CD4-positive, alpha-beta memory T cell (primary cell): ENCODE measurements at regions not wholly inside any gene's neighbourhood (a gene's known extent, or its start where the extent isn't known, plus 50 kb on each side); places are given as distances from the start of the nearest gene placed in this dataset.

ENCODE experiments used
- CTCF ChIA-PET: fragments of 350-600 bp; sonication (Branson Sonifier 250); formaldehyde crosslinking; loops from one replicate; lab custom pipeline; 2021; ENCODE audit warnings: inconsistent platforms; ENCODE audit not compliant: partially characterized antibody; lab: Charles Lee
- POLR2A ChIA-PET: fragments of 350-600 bp; sonication (Branson Sonifier 250); formaldehyde crosslinking; loops from one replicate; lab custom pipeline; 2021; ENCODE audit not compliant: partially characterized antibody; lab: Charles Lee
- DNase-seq, 5 donors: peaks; one replicate each; pipeline versions ENCODE4 v3.0.0 to v3.0.0-alpha.2; 2020 to 2022; ENCODE audit warnings: mixed read lengths in 1 of 5
- H3K27ac ChIP-seq: one replicate; pipeline ENCODE4 v1.7.0; 2013; ENCODE audit warnings: low read depth, low read length
- H3K27me3 ChIP-seq: 2 replicates; pipeline ENCODE4 v1.7.0; 2013; ENCODE audit warnings: mild to moderate bottlenecking, low read length, moderate library complexity; ENCODE audit not compliant: insufficient read depth
- H3K36me3 ChIP-seq: 2 replicates; pipeline ENCODE4 v1.7.0; 2013; ENCODE audit warnings: mild to moderate bottlenecking, low read length, moderate library complexity; ENCODE audit not compliant: insufficient read depth
- H3K4me1 ChIP-seq: 2 replicates; pipeline ENCODE4 v1.7.0; 2013; ENCODE audit warnings: mild to moderate bottlenecking, low read length, moderate library complexity; ENCODE audit not compliant: insufficient read depth
- H3K4me3 ChIP-seq, 2 donors: one replicate each; pipeline ENCODE4 v1.7.0; 2013; ENCODE audit warnings: low read length in 2 of 2, mild to moderate bottlenecking in 1 of 2
- H3K9me3 ChIP-seq, 2 donors: one replicate each; pipeline ENCODE4 v1.7.0; 2013; ENCODE audit warnings: low read length in 2 of 2, control low read depth in 1 of 2; ENCODE audit not compliant: control insufficient read depth in 1 of 2
- H3K27ac Mint-ChIP-seq, 7 donors: one replicate each; pipeline ENCODE4 v1.8.0; 2020 to 2021; ENCODE audit warnings: mixed read lengths in 7 of 7, mild to moderate bottlenecking in 6 of 7, inconsistent platforms in 3 of 7, moderate library complexity in 3 of 7
- H3K27me3 Mint-ChIP-seq, 2 donors: one replicate each; pipeline ENCODE4 v1.8.0; 2020 to 2021; ENCODE audit warnings: mixed read lengths in 2 of 2
- H3K36me3 Mint-ChIP-seq, 2 donors: one replicate each; pipeline ENCODE4 v1.8.0; 2020 to 2021; ENCODE audit warnings: mixed read lengths in 2 of 2, inconsistent platforms in 1 of 2, mild to moderate bottlenecking in 1 of 2
- H3K4me1 Mint-ChIP-seq, 4 donors: one replicate each; pipeline ENCODE4 v1.8.0; 2020 to 2021; ENCODE audit warnings: mixed read lengths in 4 of 4, mild to moderate bottlenecking in 1 of 4
- H3K4me3 Mint-ChIP-seq, 8 donors: one replicate each; pipeline ENCODE4 v1.8.0; 2020 to 2021; ENCODE audit warnings: mixed read lengths in 8 of 8, mild to moderate bottlenecking in 7 of 8, moderate library complexity in 6 of 8, inconsistent platforms in 3 of 8
- H3K9me3 Mint-ChIP-seq, 8 donors: one replicate each; pipeline ENCODE4 v1.8.0; 2020 to 2021; ENCODE audit warnings: mixed read lengths in 8 of 8, mild to moderate bottlenecking in 5 of 8, inconsistent platforms in 3 of 8, moderate library complexity in 1 of 8
- intact Hi-C: fragments of 100-400 bp; cut with micrococcal nuclease; formaldehyde crosslinking; loops from one replicate; pipeline ENCODE4 v1.15.1; 2023

- H3K27me3 ChIP-seq = no peaks in the 10 kb centered on the region
- no peak for DNase-seq
- ChIA-PET POLR2A (no interaction called here), CTCF (no interaction called here)
- H3K36me3 ChIP-seq = no peaks in the 10 kb centered on the region
- H3K4me1 Mint-ChIP-seq = no peaks in the 10 kb centered on the region
- peaks cover 0 to 6% (median 2%) of the 10 kb centered on the region in 8 donors for H3K9me3 Mint-ChIP-seq
- no peak overlapping the region for H3K4me3 Mint-ChIP-seq
- no peak overlapping the region for H3K4me3 ChIP-seq
- H3K27ac ChIP-seq = no peak overlapping the region
- no peaks in the 10 kb centered on the region for H3K9me3 ChIP-seq
- no peaks in the 10 kb centered on the region for H3K36me3 Mint-ChIP-seq
- no peaks in the 10 kb centered on the region for H3K27me3 Mint-ChIP-seq
- H3K4me1 ChIP-seq = no peaks in the 10 kb centered on the region
- no peak overlapping the region for H3K27ac Mint-ChIP-seq
- intact Hi-C loops = no loop called here
These were observed 306.6 kb downstream of the SLC6A15 start for GRCh38 chr12:84605983-84606382.

- no peak overlapping the region for H3K4me3 Mint-ChIP-seq
- Histone ChIP-seq H3K4me1 (no peaks in the 10 kb centered on the region), H3K4me3 (no peak overlapping the region), H3K9me3 (no peaks in the 10 kb centered on the region), H3K27me3 (no peaks in the 10 kb centered on the region), H3K36me3 (no peaks in the 10 kb centered on the region), H3K27ac (no peak overlapping the region)
- peaks cover 0 to 4% (median 2%) of the 10 kb centered on the region in 8 donors for H3K9me3 Mint-ChIP-seq
- no peak overlapping the region for H3K27ac Mint-ChIP-seq
- DNase-seq = no peak
- no peaks in the 10 kb centered on the region for H3K36me3 Mint-ChIP-seq
- intact Hi-C loops = no loop called here
- no peaks in the 10 kb centered on the region for H3K27me3 Mint-ChIP-seq
- no peaks in the 10 kb centered on the region for H3K4me1 Mint-ChIP-seq
- POLR2A ChIA-PET = no interaction called here
- CTCF ChIA-PET = no interaction called here
These were observed 308.0 kb downstream of the SLC6A15 start for GRCh38 chr12:84604551-84604950.

- no peaks in the 10 kb centered on the region for H3K27me3 ChIP-seq
- DNase-seq = no peak
- ChIA-PET POLR2A (no interaction called here), CTCF (no interaction called here)
- Mint-ChIP-seq H3K4me1 (no peaks in the 10 kb centered on the region), H3K27ac (no peak overlapping the region), H3K9me3 (peaks cover 0 to 4% (median 2%) of the 10 kb centered on the region in 8 donors), H3K36me3 (no peaks in the 10 kb centered on the region), H3K4me3 (no peak overlapping the region), H3K27me3 (no peaks in the 10 kb centered on the region)
- no peak overlapping the region for H3K4me3 ChIP-seq
- H3K4me1 ChIP-seq = no peaks in the 10 kb centered on the region
- intact Hi-C loops = no loop called here
- H3K9me3 ChIP-seq = no peaks in the 10 kb centered on the region
- no peaks in the 10 kb centered on the region for H3K36me3 ChIP-seq
- no peak overlapping the region for H3K27ac ChIP-seq
These were observed 308.9 kb downstream of the SLC6A15 start for GRCh38 chr12:84603484-84604248.

- Histone ChIP-seq H3K4me3 (no peak overlapping the region), H3K27me3 (no peaks in the 10 kb centered on the region), H3K27ac (no peak overlapping the region), H3K9me3 (no peaks in the 10 kb centered on the region), H3K4me1 (no peaks in the 10 kb centered on the region), H3K36me3 (no peaks in the 10 kb centered on the region)
- Mint-ChIP-seq H3K27ac (no peak overlapping the region), H3K27me3 (no peaks in the 10 kb centered on the region), H3K4me3 (no peak overlapping the region), H3K9me3 (peaks cover 0 to 4% (median 2%) of the 10 kb centered on the region in 8 donors), H3K4me1 (no peaks in the 10 kb centered on the region), H3K36me3 (no peaks in the 10 kb centered on the region)
- DNase-seq = no peak
- ChIA-PET POLR2A (no interaction called here), CTCF (no interaction called here)
- intact Hi-C loops = no loop called here
These were observed 311.1 kb downstream of the SLC6A15 start for GRCh38 chr12:84601483-84601882.

GRCh38 chr12:84599539-84599938 lies 313.1 kb downstream of the SLC6A15 start:
- ChIA-PET CTCF (no interaction called here), POLR2A (no interaction called here)
- H3K27me3 ChIP-seq = no peaks in the 10 kb centered on the region
- no peaks in the 10 kb centered on the region for H3K4me1 Mint-ChIP-seq
- H3K4me3 ChIP-seq = no peak overlapping the region
- no peaks in the 10 kb centered on the region for H3K36me3 Mint-ChIP-seq
- no peaks in the 10 kb centered on the region for H3K4me1 ChIP-seq
- no peak overlapping the region for H3K4me3 Mint-ChIP-seq
- no peaks in the 10 kb centered on the region for H3K9me3 ChIP-seq
- intact Hi-C loops = no loop called here
- no peaks in the 10 kb centered on the region for H3K36me3 ChIP-seq
- DNase-seq = no peak
- peaks cover 0 to 4% (median 2%) of the 10 kb centered on the region in 8 donors for H3K9me3 Mint-ChIP-seq
- no peaks in the 10 kb centered on the region for H3K27me3 Mint-ChIP-seq
- H3K27ac Mint-ChIP-seq = no peak overlapping the region
- no peak overlapping the region for H3K27ac ChIP-seq

GRCh38 chr12:84596266-84596665 lies 316.3 kb downstream of the SLC6A15 start:
- H3K4me1 Mint-ChIP-seq = no peaks in the 10 kb centered on the region
- CTCF ChIA-PET = no interaction called here

GRCh38 chr12:84594157-84594556 lies 318.4 kb downstream of the SLC6A15 start:
- Histone ChIP-seq H3K27ac (no peak overlapping the region), H3K27me3 (no peaks in the 10 kb centered on the region), H3K4me3 (no peak overlapping the region), H3K4me1 (no peaks in the 10 kb centered on the region), H3K36me3 (no peaks in the 10 kb centered on the region), H3K9me3 (no peaks in the 10 kb centered on the region)
- DNase-seq = no peak
- Mint-ChIP-seq H3K36me3 (no peaks in the 10 kb centered on the region), H3K9me3 (peaks cover 0 to 2% (median under 1%) of the 10 kb centered on the region in 8 donors), H3K4me1 (no peaks in the 10 kb centered on the region), H3K27me3 (no peaks in the 10 kb centered on the region), H3K4me3 (no peak overlapping the region), H3K27ac (no peak overlapping the region)
- ChIA-PET POLR2A (no interaction called here), CTCF (no interaction called here)
- intact Hi-C loops = no loop called here

More at GRCh38 chr12:84596266-84596665, 316.3 kb downstream of the SLC6A15 start:
- no peak overlapping the region for H3K4me3 ChIP-seq
- Mint-ChIP-seq H3K27me3 (no peaks in the 10 kb centered on the region), H3K27ac (no peak overlapping the region), H3K4me3 (no peak overlapping the region), H3K9me3 (peaks cover 0 to 2% (median under 1%) of the 10 kb centered on the region in 8 donors), H3K36me3 (no peaks in the 10 kb centered on the region)
- no peaks in the 10 kb centered on the region for H3K36me3 ChIP-seq
- no peak for DNase-seq
- H3K4me1 ChIP-seq = no peaks in the 10 kb centered on the region
- H3K27ac ChIP-seq = no peak overlapping the region
- no peaks in the 10 kb centered on the region for H3K9me3 ChIP-seq
- intact Hi-C loops = no loop called here
- no peaks in the 10 kb centered on the region for H3K27me3 ChIP-seq
- POLR2A ChIA-PET = no interaction called here
